Calu3 (cell line): ENCODE measurements at regions not wholly inside any gene's neighbourhood (a gene's known extent, or its start where the extent isn't known, plus 50 kb on each side); places are given as distances from the start of the nearest gene placed in this dataset.

Experiments used
- BruUV-seq: library from RNA; stranded (reverse); fragments of 400-500 nt; replicated peaks from 2 replicates; lab custom pipeline; 2021; lab: Mats Ljungman, UMichigan
- CTCF ChIA-PET: fragments of 300-600 bp; sonication (Branson Sonifier 250); formaldehyde crosslinking; loops from one replicate; lab custom pipeline; 2022; ENCODE audit warnings: antibody characterized with exemption; lab: Charles Lee
- DNase-seq: peaks from one replicate; pipeline ENCODE4 v3.0.0; 2022
- H3K27ac Mint-ChIP-seq: one replicate; pipeline ENCODE4 v1.8.0; 2022; ENCODE audit warnings: mixed read lengths; ENCODE audit not compliant: unreplicated experiment
- H3K27me3 Mint-ChIP-seq: one replicate; pipeline ENCODE4 v1.8.0; 2022; ENCODE audit warnings: mixed read lengths; ENCODE audit not compliant: unreplicated experiment
- H3K36me3 Mint-ChIP-seq: one replicate; pipeline ENCODE4 v1.8.0; 2022; ENCODE audit warnings: mild to moderate bottlenecking, moderate library complexity, mixed read lengths; ENCODE audit not compliant: insufficient read depth, unreplicated experiment
- H3K4me1 Mint-ChIP-seq: one replicate; pipeline ENCODE4 v1.8.0; 2022; ENCODE audit warnings: mild to moderate bottlenecking, low read depth, mixed read lengths; ENCODE audit not compliant: unreplicated experiment
- H3K4me3 Mint-ChIP-seq: one replicate; pipeline ENCODE4 v1.8.0; 2022; ENCODE audit warnings: mild to moderate bottlenecking, low read depth, moderate library complexity, mixed read lengths; ENCODE audit not compliant: unreplicated experiment
- H3K9me3 Mint-ChIP-seq: one replicate; pipeline ENCODE4 v1.8.0; 2022; ENCODE audit warnings: low read depth, mixed read lengths; ENCODE audit not compliant: unreplicated experiment
- CTCF ChIP-seq: fragments of 200-600 bp; IDR thresholded peaks from one replicate; pipeline ENCODE4 v1.8.0; 2022; ENCODE audit warnings: antibody characterized with exemption; ENCODE audit not compliant: unreplicated experiment
- intact Hi-C: fragments of 100-400 bp; cut with micrococcal nuclease; formaldehyde crosslinking; loops from one replicate; pipeline ENCODE4 v1.10.0; 2022; ENCODE audit not compliant: unreplicated experiment

- no peak for TF ChIP-seq CTCF
- DNase-seq: no peak
- no TSS peak for BruUV-seq
These were observed 2020.7 kb upstream of the WWC1 start for GRCh38 chr5:166270712-166271111.

GRCh38 chr5:166276006-166276405 is 2015.4 kb upstream of the WWC1 start:
- H3K36me3 Mint-ChIP-seq: no peaks in the 10 kb centered on the region
- BruUV-seq: no TSS peak
- H3K4me1 Mint-ChIP-seq: no peaks in the 10 kb centered on the region
- peaks cover 3% of the 10 kb centered on the region for H3K9me3 Mint-ChIP-seq
- H3K27me3 Mint-ChIP-seq: no peaks in the 10 kb centered on the region
- CTCF ChIA-PET: no interaction called here
- intact Hi-C loops: no loop called here
- H3K27ac Mint-ChIP-seq: no peak overlapping the region
- DNase-seq: no peak
- no peak overlapping the region for H3K4me3 Mint-ChIP-seq
- no peak for TF ChIP-seq CTCF

More at GRCh38 chr5:166270712-166271111, 2020.7 kb upstream of the WWC1 start:
- CTCF ChIA-PET: no interaction called here
- H3K4me3 Mint-ChIP-seq: no peak overlapping the region
- no peaks in the 10 kb centered on the region for H3K36me3 Mint-ChIP-seq
- H3K27me3 Mint-ChIP-seq: no peaks in the 10 kb centered on the region
- intact Hi-C loops: no loop called here
- no peaks in the 10 kb centered on the region for H3K4me1 Mint-ChIP-seq
- peaks cover 4% of the 10 kb centered on the region for H3K9me3 Mint-ChIP-seq
- H3K27ac Mint-ChIP-seq: no peak overlapping the region

- no peak for TF ChIP-seq CTCF
- BruUV-seq: no TSS peak
- CTCF ChIA-PET: no interaction called here
- H3K4me1 Mint-ChIP-seq: no peaks in the 10 kb centered on the region
- peaks cover 5% of the 10 kb centered on the region for H3K9me3 Mint-ChIP-seq
- no peak overlapping the region for H3K27ac Mint-ChIP-seq
- no peak overlapping the region for H3K4me3 Mint-ChIP-seq
- intact Hi-C loops: no loop called here
- no peaks in the 10 kb centered on the region for H3K27me3 Mint-ChIP-seq
- DNase-seq: no peak
- no peaks in the 10 kb centered on the region for H3K36me3 Mint-ChIP-seq
These were observed 2011.6 kb upstream of the WWC1 start for GRCh38 chr5:166279828-166280227.

GRCh38 chr5:166281433-166281832 is 2010.0 kb upstream of the WWC1 start:
- no peak for DNase-seq
- Mint-ChIP-seq H3K27me3 (no peaks in the 10 kb centered on the region), H3K9me3 (peaks cover 5% of the 10 kb centered on the region), H3K36me3 (no peaks in the 10 kb centered on the region), H3K4me3 (no peak overlapping the region), H3K27ac (no peak overlapping the region), H3K4me1 (no peaks in the 10 kb centered on the region)
- intact Hi-C loops: no loop called here
- no peak for TF ChIP-seq CTCF
- no TSS peak for BruUV-seq
- CTCF ChIA-PET: no interaction called here
